Neural progenitor cell (in vitro differentiated cells): ENCODE measurements at regions not wholly inside any gene's neighbourhood (a gene's known extent, or its start where the extent isn't known, plus 50 kb on each side); places are given as distances from the start of the nearest gene placed in this dataset.

Source experiments
- CTCF ChIP-seq: fragments of 200-600 bp; sonication (generic); IDR thresholded peaks from 2 replicates; pipeline ENCODE4 v1.5.1; 2017; ENCODE audit warnings: antibody characterized with exemption, mild to moderate bottlenecking
- EZH2 ChIP-seq: fragments of 200-600 bp; sonication (generic); IDR thresholded peaks from 2 replicates; pipeline ENCODE4 v1.6.1; 2017; ENCODE audit warnings: antibody characterized with exemption, mild to moderate bottlenecking, moderate library complexity
- EZH2phosphoT487 ChIP-seq: fragments of 200-600 bp; sonication (generic); IDR thresholded peaks from 2 replicates; pipeline ENCODE4 v1.6.1; 2017; ENCODE audit warnings: antibody characterized with exemption

DNA sequence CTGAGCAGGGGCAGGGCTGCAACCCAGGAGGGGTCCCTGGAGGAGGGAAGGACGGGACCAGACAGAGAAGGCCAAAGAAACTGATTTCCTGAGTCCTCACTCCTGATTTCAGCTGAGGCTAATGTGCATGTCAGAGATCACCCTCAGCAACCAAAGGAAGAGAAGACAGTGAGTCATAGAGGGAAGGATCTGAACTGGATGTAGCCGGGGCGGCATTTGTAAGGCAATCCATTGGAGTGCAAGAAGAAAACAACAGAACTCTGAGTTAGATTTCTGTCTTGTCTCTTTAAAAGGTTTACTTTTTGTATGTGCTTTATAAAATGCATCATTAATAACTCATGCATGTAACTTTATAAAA is 105.3 kb upstream of the AGBL1 start:
- no peak for TF ChIP-seq CTCF
- no peak for TF ChIP-seq EZH2
- TF ChIP-seq EZH2phosphoT487, result no peak
